NCI-H2227 (cell line): ENCODE measurements at regions not wholly inside any gene's neighbourhood (a gene's known extent, or its start where the extent isn't known, plus 50 kb on each side); places are given as distances from the start of the nearest gene placed in this dataset.
"Not testable (repeated sequence)": the region's sequence is repeated elsewhere in the genome, so short reads cannot be mapped to it uniquely, and the experiment has no call there.

Experiments used
- DNase-seq: peaks from one replicate; lab custom pipeline; 2025; ENCODE audit not compliant: unreplicated experiment; lab: John Stamatoyannopoulos, UW

- no peak for DNase-seq
Measured at GRCh38 chr4:127224556-127224955, 408.2 kb upstream of the INTU start.

- no peak for DNase-seq
Measured at GRCh38 chr4:127229855-127230608, 402.7 kb upstream of the INTU start.

- DNase-seq = no peak
Measured at GRCh38 chr4:127236889-127237288, 395.9 kb upstream of the INTU start.

GRCh38 chr4:127237581-127237980 is 395.2 kb upstream of the INTU start:
- no peak for DNase-seq

- DNase-seq = no peak
Measured at GRCh38 chr4:127238956-127239475, 393.7 kb upstream of the INTU start.

- DNase-seq = no peak
Measured at GRCh38 chr4:127239902-127240763, 392.6 kb upstream of the INTU start.

GRCh38 chr4:127240764-127241105 is 392.0 kb upstream of the INTU start:
- no peak for DNase-seq

- no peak for DNase-seq
Measured at GRCh38 chr4:127244515-127244914, 388.2 kb upstream of the INTU start.

- no peak for DNase-seq
Measured at GRCh38 chr4:127246963-127247952, 385.5 kb upstream of the INTU start.

- DNase-seq = no peak
Measured at GRCh38 chr4:127249066-127249766, 383.5 kb upstream of the INTU start.

GRCh38 chr4:127249767-127250108 is 383.0 kb upstream of the INTU start:
- no peak for DNase-seq

GRCh38 chr4:127250577-127250976 is 382.2 kb upstream of the INTU start:
- no peak for DNase-seq

- DNase-seq = no peak
Measured at GRCh38 chr4:127251423-127251822, 381.3 kb upstream of the INTU start.

- no peak for DNase-seq
Measured at GRCh38 chr4:127256500-127256899, 376.3 kb upstream of the INTU start.

- peak; percentile 18 for DNase-seq
Measured at GRCh38 chr4:127261476-127261875, 371.3 kb upstream of the INTU start.

GRCh38 chr4:127268367-127268766 is 364.4 kb upstream of the INTU start:
- no peak for DNase-seq

- not testable (repeated sequence) for DNase-seq
Measured at GRCh38 chr4:127277023-127277422, 355.7 kb upstream of the INTU start.

- DNase-seq = no peak
Measured at GRCh38 chr4:127284236-127284635, 348.5 kb upstream of the INTU start.

- DNase-seq = no peak
Measured at GRCh38 chr4:127291316-127291715, 341.4 kb upstream of the INTU start.

- DNase-seq = no peak
Measured at GRCh38 chr4:127293496-127293895, 339.3 kb upstream of the INTU start.
